Gastroesophageal sphincter (tissue), 4 donors: ENCODE measurements at regions not wholly inside any gene's neighbourhood (a gene's known extent, or its start where the extent isn't known, plus 50 kb on each side); places are given as distances from the start of the nearest gene placed in this dataset.

Experiments used
- ATAC-seq: fragments of 150-250 bp; one replicate; pipeline ENCODE4 v1.9.1; 2016; ENCODE audit warnings: mild to moderate bottlenecking, moderate library complexity
- H3K27ac ChIP-seq, 4 donors: fragments of 200-600 bp; sonication (generic) in 3 of 4; 1 replicate in 3 of 4; 2 replicates in 1 of 4; pipeline ENCODE4 v1.5.1; 2016 to 2019
- H3K27me3 ChIP-seq: fragments of 200-600 bp; sonication (generic); one replicate; pipeline ENCODE4 v1.5.1; 2019
- H3K36me3 ChIP-seq, 2 donors: fragments of 200-600 bp; sonication (generic); one replicate each; pipeline ENCODE4 v1.5.1; 2019; ENCODE audit warnings: control low read depth in 1 of 2
- H3K4me1 ChIP-seq, 3 donors: fragments of 200-600 bp; sonication (generic); 1 replicate in 2 of 3; 2 replicates in 1 of 3; pipeline ENCODE4 v1.5.1; 2016 to 2019; ENCODE audit warnings: control low read depth in 2 of 3
- H3K4me3 ChIP-seq, 2 donors: fragments of 200-600 bp; sonication (generic); one replicate each; pipeline ENCODE4 v1.5.1; 2019; ENCODE audit warnings: mild to moderate bottlenecking in 1 of 2, moderate library complexity in 1 of 2
- H3K9me3 ChIP-seq, 3 donors: fragments of 200-600 bp; sonication (generic); one replicate each; pipeline ENCODE4 v1.5.1; 2017 to 2019; ENCODE audit warnings: control low read depth in 2 of 3
- EP300 ChIP-seq: sonication (generic); formaldehyde crosslinking; IDR thresholded peaks from one replicate; pipeline ENCODE4 v1.6.1; 2017; ENCODE audit warnings: antibody characterized with exemption, mild to moderate bottlenecking
- POLR2A ChIP-seq, 2 donors: fragments of 450-650 bp; IDR thresholded peaks; one replicate each; pipeline ENCODE4 v1.6.1; 2017; ENCODE audit warnings: antibody characterized with exemption in 2 of 2, mild to moderate bottlenecking in 2 of 2, moderate library complexity in 1 of 2
- POLR2AphosphoS5 ChIP-seq: sonication (generic); formaldehyde crosslinking; IDR thresholded peaks from one replicate; pipeline ENCODE4 v1.6.1; 2017; ENCODE audit warnings: antibody characterized with exemption
- WGBS, 2 donors: methylation state at CpG; one replicate each; pipeline ENCODE4 v1.1.5; 2018; ENCODE audit warnings: low coverage in 1 of 2; 5-methylcytosine and 5-hydroxymethylcytosine counted together
- TF ChIP-seq, protein P1 (sequence below), 4 experiments: fragments of 200-600 bp in 2 of 4; fragments of 450-650 bp in 2 of 4; sonication (generic) in 1 of 4; IDR thresholded peaks; one replicate each; pipeline ENCODE4 v1.5.1; 2017 to 2019; ENCODE audit warnings: antibody characterized with exemption in 4 of 4, mild to moderate bottlenecking in 2 of 4, moderate library complexity in 2 of 4

- WGBS, 2 donors, result 50 to 82% methylated on average over 6 to 10 of the region's 14 CpGs
- H3K27me3 ChIP-seq, result peaks cover 56% of the 10 kb centered on the region
- TF ChIP-seq POLR2A (IDR thresholded peaks at IDR 0.05) (no peak), POLR2AphosphoS5 (no peak)
- H3K36me3 ChIP-seq, result no peaks in the 10 kb centered on the region
- no peak overlapping the region for H3K4me3 ChIP-seq
- no peak overlapping the region for H3K27ac ChIP-seq
- H3K4me1 ChIP-seq, result no peaks in the 10 kb centered on the region
- no peak for ATAC-seq
- peaks cover 0 to 7% (median 0%) of the 10 kb centered on the region in 3 donors for H3K9me3 ChIP-seq
These were observed 611.1 kb downstream of the AJAP1 start for GRCh38 chr1:5265438-5266075.

- Histone ChIP-seq H3K36me3 (no peaks in the 10 kb centered on the region), H3K27me3 (peaks cover 53% of the 10 kb centered on the region), H3K4me3 (no peak overlapping the region), H3K27ac (no peak overlapping the region), H3K4me1 (no peaks in the 10 kb centered on the region), H3K9me3 (peaks cover 0 to 17% (median 0%) of the 10 kb centered on the region in 3 donors)
- TF ChIP-seq POLR2AphosphoS5 (no peak), EP300 (no peak), POLR2A (IDR thresholded peaks at IDR 0.05) (no peak)
- TF ChIP-seq, protein P1, sequence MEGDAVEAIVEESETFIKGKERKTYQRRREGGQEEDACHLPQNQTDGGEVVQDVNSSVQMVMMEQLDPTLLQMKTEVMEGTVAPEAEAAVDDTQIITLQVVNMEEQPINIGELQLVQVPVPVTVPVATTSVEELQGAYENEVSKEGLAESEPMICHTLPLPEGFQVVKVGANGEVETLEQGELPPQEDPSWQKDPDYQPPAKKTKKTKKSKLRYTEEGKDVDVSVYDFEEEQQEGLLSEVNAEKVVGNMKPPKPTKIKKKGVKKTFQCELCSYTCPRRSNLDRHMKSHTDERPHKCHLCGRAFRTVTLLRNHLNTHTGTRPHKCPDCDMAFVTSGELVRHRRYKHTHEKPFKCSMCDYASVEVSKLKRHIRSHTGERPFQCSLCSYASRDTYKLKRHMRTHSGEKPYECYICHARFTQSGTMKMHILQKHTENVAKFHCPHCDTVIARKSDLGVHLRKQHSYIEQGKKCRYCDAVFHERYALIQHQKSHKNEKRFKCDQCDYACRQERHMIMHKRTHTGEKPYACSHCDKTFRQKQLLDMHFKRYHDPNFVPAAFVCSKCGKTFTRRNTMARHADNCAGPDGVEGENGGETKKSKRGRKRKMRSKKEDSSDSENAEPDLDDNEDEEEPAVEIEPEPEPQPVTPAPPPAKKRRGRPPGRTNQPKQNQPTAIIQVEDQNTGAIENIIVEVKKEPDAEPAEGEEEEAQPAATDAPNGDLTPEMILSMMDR (IDR thresholded peaks at IDR 0.05), result no peak
- no peak for ATAC-seq
- WGBS, 2 donors, result 58 to 64% methylated on average over 6 of the region's 6 CpGs
These were observed 610.1 kb downstream of the AJAP1 start for GRCh38 chr1:5264476-5264875.

GRCh38 chr1:5256793-5257192 lies 602.4 kb downstream of the AJAP1 start:
- TF ChIP-seq POLR2AphosphoS5 (no peak), POLR2A (IDR thresholded peaks at IDR 0.05) (no peak), EP300 (no peak)
- TF ChIP-seq, protein P1 (IDR thresholded peaks at IDR 0.05), result no peak
- peaks cover 0 to 34% (median 0%) of the 10 kb centered on the region in 3 donors for H3K9me3 ChIP-seq
- H3K4me1 ChIP-seq, result no peaks in the 10 kb centered on the region
- WGBS, 2 donors, result 47 to 56% methylated on average over 2 of the region's 2 CpGs
- no peak overlapping the region for H3K4me3 ChIP-seq
- H3K27ac ChIP-seq, result no peak overlapping the region
- no peak for ATAC-seq
- H3K36me3 ChIP-seq, result no peaks in the 10 kb centered on the region
- peaks cover 13% of the 10 kb centered on the region for H3K27me3 ChIP-seq

DNA sequence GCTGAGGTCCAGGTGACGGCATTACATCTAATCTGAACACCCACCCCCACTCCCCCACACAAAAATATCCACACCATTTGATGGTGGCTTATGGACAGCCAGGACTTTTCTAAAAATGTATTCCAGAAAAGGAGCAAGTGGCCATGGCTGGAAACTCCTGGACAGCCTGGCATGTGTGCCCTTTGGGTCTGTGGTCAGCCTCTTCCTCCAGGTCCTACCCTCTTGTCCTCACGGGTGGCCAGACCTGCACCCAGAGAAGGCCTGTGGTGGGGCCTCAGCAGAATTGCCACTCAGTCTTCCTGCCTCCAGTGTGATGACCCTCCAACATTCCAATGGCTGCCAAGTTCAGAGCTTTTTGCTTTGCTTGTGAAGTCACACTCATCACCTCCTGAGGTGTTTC lies 600.6 kb downstream of the AJAP1 start:
- H3K4me1 ChIP-seq, result no peaks in the 10 kb centered on the region
- no peaks in the 10 kb centered on the region for H3K36me3 ChIP-seq
- no peak overlapping the region for H3K4me3 ChIP-seq
- ATAC-seq, result no peak
- TF ChIP-seq POLR2A (IDR thresholded peaks at IDR 0.05) (no peak), POLR2AphosphoS5 (no peak), EP300 (no peak)
- TF ChIP-seq, protein P1 (IDR thresholded peaks at IDR 0.05), result no peak
- WGBS, 2 donors, result no CpG with 5 or more reads among the region's 2 CpGs
- peaks cover 0 to 32% (median 0%) of the 10 kb centered on the region in 3 donors for H3K9me3 ChIP-seq
- no peak overlapping the region for H3K27ac ChIP-seq
- peaks cover 14% of the 10 kb centered on the region for H3K27me3 ChIP-seq

DNA sequence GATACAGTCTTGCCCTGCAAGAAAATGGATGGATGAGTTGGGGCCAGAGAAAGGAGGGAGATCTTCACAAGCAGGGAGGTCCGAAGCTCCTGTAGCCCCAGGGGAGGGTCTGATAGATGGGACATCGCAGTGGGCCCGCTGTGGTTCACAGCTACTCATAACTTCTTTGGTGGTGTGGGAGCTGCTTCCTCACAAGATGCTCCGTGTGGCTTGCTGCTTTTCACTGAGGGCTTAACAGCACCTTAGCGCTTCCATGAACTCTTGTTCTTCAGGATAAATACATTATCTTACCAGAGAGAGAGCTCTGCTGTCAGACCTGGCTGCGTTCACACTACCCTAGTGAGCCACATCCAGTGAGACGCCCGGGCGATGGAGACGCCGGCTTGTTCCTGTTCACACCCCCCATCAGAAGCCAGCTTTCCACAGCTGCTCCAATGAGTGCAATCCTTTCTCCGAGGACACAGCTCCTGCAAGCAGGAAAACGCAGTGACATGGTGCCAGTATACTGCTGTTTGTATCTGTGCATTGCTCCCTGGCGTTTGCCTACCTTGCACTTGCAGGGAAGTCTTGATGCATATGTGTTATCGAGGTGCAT lies 599.8 kb downstream of the AJAP1 start:
- H3K4me3 ChIP-seq, result no peak overlapping the region
- ATAC-seq, result no peak
- no peaks in the 10 kb centered on the region for H3K36me3 ChIP-seq
- TF ChIP-seq, protein P1 (IDR thresholded peaks at IDR 0.05), result no peak
- TF ChIP-seq POLR2AphosphoS5, result no peak
- TF ChIP-seq EP300, result no peak
- no peak for TF ChIP-seq POLR2A (IDR thresholded peaks at IDR 0.05)
- H3K27me3 ChIP-seq, result peaks cover 20% of the 10 kb centered on the region
- no peaks in the 10 kb centered on the region for H3K4me1 ChIP-seq
- H3K9me3 ChIP-seq, result peaks cover 0 to 32% (median 0%) of the 10 kb centered on the region in 3 donors
- WGBS, 2 donors, result 66 to 78% methylated on average over 3 to 6 of the region's 15 CpGs
- H3K27ac ChIP-seq, result no peak overlapping the region
